GM21723 (cell line): ENCODE measurements at regions not wholly inside any gene's neighbourhood (a gene's known extent, or its start where the extent isn't known, plus 50 kb on each side); places are given as distances from the start of the nearest gene placed in this dataset.

ENCODE experiments used
- ATAC-seq: cut with Tn5 transposase; IDR thresholded peaks from one replicate; pipeline ENCODE4 v1.9.1; 2021; ENCODE audit warnings: mild to moderate bottlenecking, moderate library complexity; ENCODE audit not compliant: unreplicated experiment

- ATAC-seq: no peak
These were observed 58.1 kb downstream of the KLF4 start for GRCh38 chr9:107431461-107431860.

- no peak for ATAC-seq
These were observed 59.5 kb downstream of the KLF4 start for GRCh38 chr9:107430071-107430470.

GRCh38 chr9:107426126-107426525, 63.4 kb downstream of the KLF4 start:
- no peak for ATAC-seq

- ATAC-seq: peak; percentile 92
These were observed 64.2 kb downstream of the KLF4 start for GRCh38 chr9:107425101-107426025.

GRCh38 chr9:107423540-107423939, 66.0 kb downstream of the KLF4 start:
- no peak for ATAC-seq

- peak; percentile 53 for ATAC-seq
These were observed 67.1 kb downstream of the KLF4 start for GRCh38 chr9:107422189-107423185.

- ATAC-seq: no peak
These were observed 79.1 kb downstream of the KLF4 start for GRCh38 chr9:107410420-107410819.

GRCh38 chr9:107409581-107410389, 79.8 kb downstream of the KLF4 start:
- no peak for ATAC-seq

- ATAC-seq: no peak
These were observed 81.9 kb downstream of the KLF4 start for GRCh38 chr9:107407675-107408074.

- ATAC-seq: no peak
These were observed 84.1 kb downstream of the KLF4 start for GRCh38 chr9:107405511-107405910.

GRCh38 chr9:107404736-107405135, 84.8 kb downstream of the KLF4 start:
- ATAC-seq: no peak

- no peak for ATAC-seq
These were observed 85.4 kb downstream of the KLF4 start for GRCh38 chr9:107404161-107404560.

GRCh38 chr9:107397076-107398044, 92.2 kb downstream of the KLF4 start:
- ATAC-seq: no peak

- no peak for ATAC-seq
These were observed 95.3 kb downstream of the KLF4 start for GRCh38 chr9:107394264-107394663.

GRCh38 chr9:107390778-107391177, 98.8 kb downstream of the KLF4 start:
- ATAC-seq: no peak

- ATAC-seq: no peak
These were observed 99.3 kb downstream of the KLF4 start for GRCh38 chr9:107390279-107390678.

GRCh38 chr9:107389617-107390071, 99.9 kb downstream of the KLF4 start:
- no peak for ATAC-seq

GRCh38 chr9:107388890-107389289, 100.7 kb downstream of the KLF4 start:
- no peak for ATAC-seq

GRCh38 chr9:107387409-107387808, 102.2 kb downstream of the KLF4 start:
- ATAC-seq: no peak
